Testis (tissue), 2 donors: ENCODE measurements at regions not wholly inside any gene's neighbourhood (a gene's known extent, or its start where the extent isn't known, plus 50 kb on each side); places are given as distances from the start of the nearest gene placed in this dataset.

Experiments used
- CTCF ChIP-seq, 3 experiments: fragments of 450-650 bp in 2 of 3; fragments of 200-600 bp in 1 of 3; sonication (generic) in 1 of 3; IDR thresholded peaks; one replicate each; pipeline ENCODE4 v1.5.1; 2016 to 2019; ENCODE audit warnings: antibody characterized with exemption in 3 of 3, mild to moderate bottlenecking in 2 of 3, moderate library complexity in 1 of 3
- POLR2A ChIP-seq: fragments of 450-650 bp; IDR thresholded peaks from one replicate; pipeline ENCODE4 v1.6.1; 2017; ENCODE audit warnings: antibody characterized with exemption, mild to moderate bottlenecking, moderate library complexity

GRCh38 chr6:62889240-62889639, 322.0 kb upstream of the FKBP1C start:
- TF ChIP-seq CTCF (IDR thresholded peaks at IDR 0.05) (no peak), POLR2A (no peak)
